ENCODE measurements at regions not wholly inside any gene's neighbourhood (a gene's known extent, or its start where the extent isn't known, plus 50 kb on each side); places are given as distances from the start of the nearest gene placed in this dataset.

DNA sequence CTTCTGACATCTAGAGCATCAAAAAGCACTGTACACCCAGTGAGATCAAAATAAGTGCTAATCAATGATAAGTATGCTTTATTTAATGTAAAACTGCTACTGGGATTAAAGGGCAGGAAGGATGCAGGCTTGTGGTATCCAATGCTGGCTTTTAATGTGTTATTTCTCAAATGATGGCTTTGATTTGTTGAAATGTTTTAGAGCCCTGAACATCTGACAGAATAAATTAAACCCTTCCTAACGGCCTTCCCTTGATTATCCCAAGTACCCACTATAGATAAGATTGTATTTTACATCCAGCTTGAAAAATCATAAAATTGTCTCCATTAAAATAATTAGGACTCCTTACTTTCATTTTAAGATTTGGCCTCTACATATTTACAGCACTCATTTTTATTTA, 382.9 kb downstream of the HNRNPD start:
- TF ChIP-seq, protein P1, sequence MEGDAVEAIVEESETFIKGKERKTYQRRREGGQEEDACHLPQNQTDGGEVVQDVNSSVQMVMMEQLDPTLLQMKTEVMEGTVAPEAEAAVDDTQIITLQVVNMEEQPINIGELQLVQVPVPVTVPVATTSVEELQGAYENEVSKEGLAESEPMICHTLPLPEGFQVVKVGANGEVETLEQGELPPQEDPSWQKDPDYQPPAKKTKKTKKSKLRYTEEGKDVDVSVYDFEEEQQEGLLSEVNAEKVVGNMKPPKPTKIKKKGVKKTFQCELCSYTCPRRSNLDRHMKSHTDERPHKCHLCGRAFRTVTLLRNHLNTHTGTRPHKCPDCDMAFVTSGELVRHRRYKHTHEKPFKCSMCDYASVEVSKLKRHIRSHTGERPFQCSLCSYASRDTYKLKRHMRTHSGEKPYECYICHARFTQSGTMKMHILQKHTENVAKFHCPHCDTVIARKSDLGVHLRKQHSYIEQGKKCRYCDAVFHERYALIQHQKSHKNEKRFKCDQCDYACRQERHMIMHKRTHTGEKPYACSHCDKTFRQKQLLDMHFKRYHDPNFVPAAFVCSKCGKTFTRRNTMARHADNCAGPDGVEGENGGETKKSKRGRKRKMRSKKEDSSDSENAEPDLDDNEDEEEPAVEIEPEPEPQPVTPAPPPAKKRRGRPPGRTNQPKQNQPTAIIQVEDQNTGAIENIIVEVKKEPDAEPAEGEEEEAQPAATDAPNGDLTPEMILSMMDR (IDR thresholded peaks at IDR 0.05; ENCODE audit: low read depth, low read length, poor library complexity, severe bottlenecking) = no peak
- no peak for TF ChIP-seq EZH2phosphoT487 (IDR thresholded peaks at IDR 0.05; ENCODE audit: borderline replicate concordance, low read length)

All from DOHH2 (cell line).